GM12878 (cell line): ENCODE measurements at regions not wholly inside any gene's neighbourhood (a gene's known extent, or its start where the extent isn't known, plus 50 kb on each side); places are given as distances from the start of the nearest gene placed in this dataset.

Source experiments
- BRCA1 ChIP-seq: IDR thresholded peaks from 2 replicates; pipeline ENCODE4 v1.6.1; 2011; ENCODE audit warnings: low read depth, low read length, improper control_type of control experiment
- CEBPB ChIP-seq, 2 experiments: fragments of 150-350 bp in 1 of 2; IDR thresholded peaks; 2 replicates each; pipeline ENCODE4 v1.6.1; 2012 to 2014; ENCODE audit warnings: low read depth in 2 of 2, low read length in 2 of 2, borderline replicate concordance in 1 of 2, inconsistent platforms in 1 of 2
- CTCF ChIP-seq, 3 experiments: IDR thresholded peaks in 2 of 3; conservative IDR thresholded peaks in 1 of 3; 2 replicates each; pipeline ENCODE4 v1.5.1; 2011; ENCODE audit warnings: low read depth in 3 of 3, low read length in 3 of 3, mild to moderate bottlenecking in 3 of 3, control low read depth in 2 of 3, moderate library complexity in 2 of 3, inconsistent platforms in 1 of 3, mixed read lengths in 1 of 3; ENCODE audit not compliant: control insufficient read depth in 2 of 3, insufficient read depth in 1 of 3; ENCODE audit errors: extremely low read depth in 1 of 3
- E2F4 ChIP-seq: IDR thresholded peaks from 2 replicates; pipeline ENCODE4 v1.6.1; 2012; ENCODE audit warnings: low read depth, low read length, improper control_type of control experiment
- EP300 ChIP-seq, 2 experiments: fragments of 150-350 bp in 1 of 2; IDR thresholded peaks; 2 replicates each; pipeline ENCODE4 v1.6.1; 2011 to 2012; ENCODE audit warnings: low read depth in 2 of 2, low read length in 2 of 2, borderline replicate concordance in 1 of 2, improper control_type of control experiment in 1 of 2, inconsistent platforms in 1 of 2; ENCODE audit not compliant: control insufficient read depth in 1 of 2
- EZH2 ChIP-seq: IDR thresholded peaks from 2 replicates; pipeline ENCODE4 v1.6.1; 2012; ENCODE audit warnings: low read depth, mild to moderate bottlenecking, control low read depth, inconsistent platforms, low read length, borderline replicate concordance; ENCODE audit not compliant: control insufficient read depth
- POLR2AphosphoS5 ChIP-seq: IDR thresholded peaks from 2 replicates; pipeline ENCODE4 v1.6.1; 2011; ENCODE audit warnings: mild to moderate bottlenecking, low read length, inconsistent platforms
- POU2F2 ChIP-seq: IDR thresholded peaks from 3 replicates; pipeline ENCODE4 v1.6.1; 2011; ENCODE audit warnings: low read depth, mild to moderate bottlenecking, low read length, borderline replicate concordance
- RCOR1 ChIP-seq: conservative IDR thresholded peaks from 2 replicates; pipeline ENCODE4 v1.6.1; 2012; ENCODE audit warnings: low read depth, low read length, improper control_type of control experiment
- SRF ChIP-seq, 2 experiments: IDR thresholded peaks; 2 replicates each; pipeline ENCODE4 v1.6.1; 2011; ENCODE audit warnings: low read depth in 2 of 2, low read length in 2 of 2, mild to moderate bottlenecking in 1 of 2, moderate library complexity in 1 of 2
- STAT3 ChIP-seq: IDR thresholded peaks from 2 replicates; pipeline ENCODE4 v1.6.1; 2011; ENCODE audit warnings: low read depth, low read length, improper control_type of control experiment
- SUZ12 ChIP-seq: fragments of 200-600 bp; sonication (generic); IDR thresholded peaks from one replicate; pipeline ENCODE4 v1.6.1; 2018; ENCODE audit warnings: antibody characterized with exemption, mild to moderate bottlenecking; ENCODE audit not compliant: unreplicated experiment
- USF2 ChIP-seq: IDR thresholded peaks from 2 replicates; pipeline ENCODE4 v1.6.1; 2011; ENCODE audit warnings: low read depth, low read length, improper control_type of control experiment, borderline replicate concordance

GRCh38 chr11:28961726-28962125 is 853.5 kb downstream of the METTL15 start:
- TF ChIP-seq CTCF (IDR thresholded peaks at IDR 0.05 in 2 of 3, conservative IDR thresholded peaks at IDR 0.05 in 1 of 3; ENCODE audit: control insufficient read depth in 2 of 3, extremely low read depth in 1 of 3, insufficient read depth in 1 of 3, low read depth in 3 of 3, low read length in 3 of 3) = no peak
- no peak for TF ChIP-seq POU2F2
- TF ChIP-seq RCOR1 = no peak
- no peak for TF ChIP-seq BRCA1
- no peak for TF ChIP-seq STAT3
- TF ChIP-seq SRF (IDR thresholded peaks at IDR 0.05; ENCODE audit: low read depth in 2 of 2, low read length in 2 of 2) = no peak
- TF ChIP-seq USF2 = no peak
- no peak for TF ChIP-seq EP300 (IDR thresholded peaks at IDR 0.05; ENCODE audit: borderline replicate concordance in 1 of 2, control insufficient read depth in 1 of 2, low read depth in 2 of 2, low read length in 2 of 2)
- no peak for TF ChIP-seq E2F4
- TF ChIP-seq CEBPB (IDR thresholded peaks at IDR 0.05; ENCODE audit: borderline replicate concordance in 1 of 2, low read depth in 2 of 2, low read length in 2 of 2) = no peak
- no peak for TF ChIP-seq SUZ12
- no peak for TF ChIP-seq POLR2AphosphoS5
- no peak for TF ChIP-seq EZH2
